K562 (cell line): ENCODE measurements at regions not wholly inside any gene's neighbourhood (a gene's known extent, or its start where the extent isn't known, plus 50 kb on each side); places are given as distances from the start of the nearest gene placed in this dataset.

ENCODE experiments used
- ATAC-seq: fragments of 200-7000 bp; cut with Tn5 transposase; 3 replicates; pipeline ENCODE4 v1.9.1; 2020; ENCODE audit warnings: moderate library complexity
- BruUV-seq: library from RNA; stranded (reverse); fragments of 400-500 nt; replicated peaks from 2 replicates; lab custom pipeline; 2021; lab: Mats Ljungman, UMichigan
- CTCF ChIA-PET: fragments of 300-600 bp; formaldehyde crosslinking; extraction: SDS; loops from one replicate; lab custom pipeline; 2021; ENCODE audit warnings: low intra/inter-chr PET ratio; lab: Yijun Ruan, JAX
- POLR2A ChIA-PET: fragments of 300-600, 350-650 bp; sonication (Branson Sonifier 250); formaldehyde crosslinking; extraction: SDS; loops from one replicate; lab custom pipeline; 2021; ENCODE audit warnings: antibody characterized with exemption, inconsistent platforms; lab: Yijun Ruan, JAX
- DNase-seq, 4 experiments: peaks; one replicate each; pipeline versions ENCODE4 v3.0.0 to v3.0.0-alpha.2; 2011 to 2018; ENCODE audit warnings: low spot score in 3 of 4, mixed read lengths in 3 of 4; ENCODE audit errors: extremely low read depth in 1 of 4
- FAIRE-seq: peaks from 2 replicates; lab custom pipeline; 2011; peaks lifted over from hg19 to GRCh38; lab: Jason Lieb, UNC
- H2AFZ ChIP-seq: 2 replicates; pipeline ENCODE4 v1.6.0; 2011; ENCODE audit warnings: low read depth, low read length, control low read depth, inconsistent platforms
- H3K27ac ChIP-seq: fragments of 200-600 bp; 3 replicates; pipeline ENCODE4 v1.8.0; 2011; ENCODE audit warnings: low read depth, mild to moderate bottlenecking, control low read depth, inconsistent platforms, low read length, moderate library complexity, mixed read lengths; ENCODE audit errors: extremely low read depth
- H3K27me3 ChIP-seq, 2 experiments: fragments of 300-600 bp in 1 of 2; 2 replicates in 1 of 2; 3 replicates in 1 of 2; pipeline versions ENCODE4 v1.6.0 to v1.8.0; 2011; ENCODE audit warnings: inconsistent platforms in 2 of 2, low read length in 2 of 2, mild to moderate bottlenecking in 1 of 2, mixed read lengths in 1 of 2, moderate library complexity in 1 of 2; ENCODE audit not compliant: control insufficient read depth in 2 of 2, insufficient read depth in 2 of 2
- H3K36me3 ChIP-seq: fragments of 300-600 bp; 3 replicates; pipeline ENCODE4 v1.8.0; 2011; ENCODE audit warnings: mild to moderate bottlenecking, low read length, inconsistent platforms; ENCODE audit not compliant: control insufficient read depth, insufficient read depth
- H3K4me1 ChIP-seq, 2 experiments: fragments of 200-600 bp in 1 of 2; replicated peaks in 1 of 2; 2 replicates in 1 of 2; 3 replicates in 1 of 2; pipeline versions ENCODE4 v1.5.1 to v1.8.0; 2011; ENCODE audit warnings: inconsistent platforms in 2 of 2, low read length in 2 of 2, mild to moderate bottlenecking in 1 of 2, mixed read lengths in 1 of 2, moderate library complexity in 1 of 2; ENCODE audit not compliant: control insufficient read depth in 2 of 2, insufficient read depth in 2 of 2
- H3K4me2 ChIP-seq: 2 replicates; pipeline ENCODE4 v1.6.1; 2011; ENCODE audit warnings: low read length, control low read depth, inconsistent platforms, mixed read lengths; ENCODE audit not compliant: insufficient read depth
- H3K4me3 ChIP-seq: fragments of 200-600 bp; sonication (generic), shearing (Covaris generic); 2 replicates; pipeline ENCODE4 v1.5.1; 2016; ENCODE audit warnings: control low read depth, inconsistent platforms
- H3K79me2 ChIP-seq: fragments of 200-600 bp; 3 replicates; pipeline ENCODE4 v1.8.0; 2011; ENCODE audit warnings: low read length, inconsistent platforms; ENCODE audit not compliant: control insufficient read depth, insufficient read depth
- H3K9ac ChIP-seq, 2 experiments: 2 replicates each; pipeline versions ENCODE4 v1.6.0 to v1.6.1; 2011; ENCODE audit warnings: low read depth in 2 of 2, low read length in 2 of 2, control low read depth in 1 of 2, inconsistent platforms in 1 of 2, mild to moderate bottlenecking in 1 of 2, mixed read lengths in 1 of 2; ENCODE audit not compliant: insufficient read depth in 1 of 2
- H3K9me1 ChIP-seq: one replicate; pipeline ENCODE4 v1.6.0; 2011; ENCODE audit warnings: inconsistent platforms, mild to moderate bottlenecking, low read length, moderate library complexity; ENCODE audit not compliant: control insufficient read depth, insufficient read depth
- H3K9me3 ChIP-seq: replicated peaks from 2 replicates; pipeline ENCODE4 v1.5.1; 2011; ENCODE audit warnings: low read depth, low read length, inconsistent platforms; ENCODE audit not compliant: control insufficient read depth, insufficient read depth
- H4K20me1 ChIP-seq: replicated peaks from 2 replicates; pipeline ENCODE4 v1.6.1; 2011; ENCODE audit warnings: low read length, inconsistent platforms, mixed read lengths; ENCODE audit not compliant: control insufficient read depth, insufficient read depth
- CREB5 ChIP-seq: fragments of 250-450 bp; sonication (Bioruptor Pico); IDR thresholded peaks from 2 replicates; pipeline ENCODE4 v1.5.0; 2020; ENCODE audit warnings: mild to moderate bottlenecking
- WGBS: fragments of 100-300 bp; shearing (Covaris generic); methylation state at CpG from one replicate; pipeline ENCODE4 v1.1.6; 2016; ENCODE audit warnings: low coverage, mixed read lengths; ENCODE audit not compliant: insufficient coverage; ENCODE audit errors: missing lambda C conversion rate; 5-methylcytosine and 5-hydroxymethylcytosine counted together
- in situ Hi-C: fragments of 300-500 bp; cut with MboI; formaldehyde crosslinking; loops from 4 replicates; pipeline ENCODE4 v1.15.0; 2018; ENCODE audit warnings: inconsistent platforms, mixed read lengths
- intact Hi-C: fragments of 100-400 bp; cut with micrococcal nuclease; formaldehyde crosslinking; loops from 2 replicates; pipeline ENCODE4 v1.14.2; 2022

- ATAC-seq (no peak), FAIRE-seq (no peak), DNase-seq (no peak)
- no peaks in the 10 kb centered on the region for H3K4me1 ChIP-seq
- no peaks in the 10 kb centered on the region for H4K20me1 ChIP-seq
- intact Hi-C loops (no loop called here), in situ Hi-C loops (no loop called here)
- H3K27me3 ChIP-seq: peaks cover 9 to 36% of the 10 kb centered on the region in 2 experiments; a peak in 4 of 5 replicates
- ChIA-PET CTCF (no interaction called here), POLR2A (interaction anchor here (0.6 kb wide), 1 partner anchor 12 kb away, joined by 3 read pairs; no protein-coding TSS in a partner anchor)
- H3K4me3 ChIP-seq: no peak overlapping the region
- 19% methylated on average over 16 of the region's 17 CpGs for WGBS
- no peak overlapping the region for H3K9ac ChIP-seq
- no peak for TF ChIP-seq CREB5 (CRISPR knock-in tag)
- H3K9me1 ChIP-seq: no peaks in the 10 kb centered on the region
- H3K4me2 ChIP-seq: no peak overlapping the region
- no peaks in the 10 kb centered on the region for H3K36me3 ChIP-seq
- H3K79me2 ChIP-seq: no peaks in the 10 kb centered on the region
- no peak overlapping the region for H3K27ac ChIP-seq
- BruUV-seq: no TSS peak
- H3K9me3 ChIP-seq: no peaks in the 10 kb centered on the region
- H2AFZ ChIP-seq: no peak overlapping the region
Observed at GRCh38 chr7:55309040-55309991, 55.8 kb upstream of the LANCL2 start.
